DMS114 treated with DMSO at 0.1 percent for 48 hours (cell line): ENCODE measurements at regions not wholly inside any gene's neighbourhood (a gene's known extent, or its start where the extent isn't known, plus 50 kb on each side); places are given as distances from the start of the nearest gene placed in this dataset.

ENCODE experiments used
- DNase-seq: peaks from one replicate; lab custom pipeline; 2025; ENCODE audit not compliant: unreplicated experiment; lab: John Stamatoyannopoulos, UW

- no peak for DNase-seq
These were observed 343.5 kb downstream of the IDS start for GRCh38 chrX:149161435-149162088.

- no peak for DNase-seq
These were observed 347.1 kb downstream of the IDS start for GRCh38 chrX:149157976-149158375.

GRCh38 chrX:149152941-149153340 is 352.2 kb downstream of the IDS start:
- no peak for DNase-seq

GRCh38 chrX:149151805-149152757 is 353.0 kb downstream of the IDS start:
- DNase-seq: no peak

- no peak for DNase-seq
These were observed 359.2 kb downstream of the IDS start for GRCh38 chrX:149145845-149146285.

GRCh38 chrX:149131774-149132173 is 373.3 kb downstream of the IDS start:
- no peak for DNase-seq

- DNase-seq: no peak
These were observed 375.3 kb downstream of the IDS start for GRCh38 chrX:149129767-149130166.

- DNase-seq: no peak
These were observed 380.5 kb downstream of the IDS start for GRCh38 chrX:149124526-149125108.

GRCh38 chrX:149121206-149121920 is 383.7 kb downstream of the IDS start:
- DNase-seq: no peak

- DNase-seq: no peak
These were observed 384.6 kb downstream of the IDS start for GRCh38 chrX:149120459-149120858.

- no peak for DNase-seq
These were observed 390.2 kb downstream of the IDS start for GRCh38 chrX:149114874-149115273.

GRCh38 chrX:149114001-149114400 is 391.1 kb downstream of the IDS start:
- no peak for DNase-seq

- no peak for DNase-seq
These were observed 407.3 kb downstream of the IDS start for GRCh38 chrX:149097786-149098185.

GRCh38 chrX:149092179-149092578 is 412.9 kb downstream of the IDS start:
- DNase-seq: no peak

- no peak for DNase-seq
These were observed 425.2 kb downstream of the IDS start for GRCh38 chrX:149079805-149080406.

- no peak for DNase-seq
These were observed 430.7 kb downstream of the IDS start for GRCh38 chrX:149074398-149074797.

- no peak for DNase-seq
These were observed 431.6 kb downstream of the IDS start for GRCh38 chrX:149073479-149073878.

- DNase-seq: no peak
These were observed 435.2 kb downstream of the IDS start for GRCh38 chrX:149069899-149070298.

GRCh38 chrX:149060921-149061320 is 444.2 kb downstream of the IDS start:
- no peak for DNase-seq
